22Rv1 (cell line): ENCODE measurements at regions not wholly inside any gene's neighbourhood (a gene's known extent, or its start where the extent isn't known, plus 50 kb on each side); places are given as distances from the start of the nearest gene placed in this dataset.

ENCODE experiments used
- ZFX ChIP-seq: fragments of 450-650 bp; IDR thresholded peaks from 2 replicates; pipeline ENCODE4 v1.6.1; 2017; ENCODE audit warnings: antibody characterized with exemption, borderline replicate concordance
- TF ChIP-seq, protein P1 (sequence below): fragments of 450-650 bp; IDR thresholded peaks from 2 replicates; pipeline ENCODE4 v1.5.1; 2017; ENCODE audit warnings: mild to moderate bottlenecking

DNA sequence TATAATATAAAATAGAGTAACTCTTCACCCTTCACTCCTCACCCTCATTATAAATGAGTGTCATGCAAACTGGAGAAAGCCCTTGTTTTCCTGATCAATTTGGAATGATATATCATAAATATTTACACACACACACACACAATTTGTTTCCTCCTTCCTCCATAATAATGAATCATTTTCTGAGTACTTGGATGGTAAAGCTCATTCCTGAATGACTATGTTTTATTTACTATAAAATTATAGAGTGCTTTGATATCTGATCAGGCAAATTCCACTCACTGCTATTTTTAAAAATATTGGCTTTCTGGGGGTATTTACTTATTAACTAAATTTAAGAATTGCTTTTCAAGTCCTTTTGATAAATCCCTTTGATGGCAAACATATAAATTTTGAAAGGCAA, 1125.5 kb upstream of the CNTNAP5 start:
- TF ChIP-seq, protein P1, sequence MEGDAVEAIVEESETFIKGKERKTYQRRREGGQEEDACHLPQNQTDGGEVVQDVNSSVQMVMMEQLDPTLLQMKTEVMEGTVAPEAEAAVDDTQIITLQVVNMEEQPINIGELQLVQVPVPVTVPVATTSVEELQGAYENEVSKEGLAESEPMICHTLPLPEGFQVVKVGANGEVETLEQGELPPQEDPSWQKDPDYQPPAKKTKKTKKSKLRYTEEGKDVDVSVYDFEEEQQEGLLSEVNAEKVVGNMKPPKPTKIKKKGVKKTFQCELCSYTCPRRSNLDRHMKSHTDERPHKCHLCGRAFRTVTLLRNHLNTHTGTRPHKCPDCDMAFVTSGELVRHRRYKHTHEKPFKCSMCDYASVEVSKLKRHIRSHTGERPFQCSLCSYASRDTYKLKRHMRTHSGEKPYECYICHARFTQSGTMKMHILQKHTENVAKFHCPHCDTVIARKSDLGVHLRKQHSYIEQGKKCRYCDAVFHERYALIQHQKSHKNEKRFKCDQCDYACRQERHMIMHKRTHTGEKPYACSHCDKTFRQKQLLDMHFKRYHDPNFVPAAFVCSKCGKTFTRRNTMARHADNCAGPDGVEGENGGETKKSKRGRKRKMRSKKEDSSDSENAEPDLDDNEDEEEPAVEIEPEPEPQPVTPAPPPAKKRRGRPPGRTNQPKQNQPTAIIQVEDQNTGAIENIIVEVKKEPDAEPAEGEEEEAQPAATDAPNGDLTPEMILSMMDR = no peak
- no peak for TF ChIP-seq ZFX
